Kidney tubule cell (primary cell): ENCODE measurements at regions not wholly inside any gene's neighbourhood (a gene's known extent, or its start where the extent isn't known, plus 50 kb on each side); places are given as distances from the start of the nearest gene placed in this dataset.

Experiments used
- DNase-seq: peaks from one replicate; pipeline ENCODE4 v3.0.0-alpha.2; 2018; ENCODE audit warnings: low spot score

DNA sequence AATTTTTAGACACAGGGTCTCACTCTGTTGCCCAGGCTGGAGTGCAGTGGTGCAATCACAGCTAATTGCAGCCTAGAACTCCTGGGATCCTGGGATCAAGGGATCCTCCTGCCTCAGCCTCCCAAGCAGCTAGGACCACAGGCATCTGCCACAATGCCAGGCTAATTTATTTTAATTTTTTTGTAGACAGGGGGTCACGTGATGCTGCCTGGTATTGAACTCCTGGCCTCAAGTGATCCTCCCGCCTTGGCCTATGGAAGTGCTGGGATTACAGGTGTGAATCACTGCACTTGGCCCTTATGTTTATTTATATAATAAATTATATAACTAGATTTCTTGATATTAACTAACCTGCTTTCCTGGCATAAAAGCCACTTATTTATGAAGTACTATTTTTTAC, 1081.7 kb upstream of the FANCL start:
- no peak for DNase-seq

DNA sequence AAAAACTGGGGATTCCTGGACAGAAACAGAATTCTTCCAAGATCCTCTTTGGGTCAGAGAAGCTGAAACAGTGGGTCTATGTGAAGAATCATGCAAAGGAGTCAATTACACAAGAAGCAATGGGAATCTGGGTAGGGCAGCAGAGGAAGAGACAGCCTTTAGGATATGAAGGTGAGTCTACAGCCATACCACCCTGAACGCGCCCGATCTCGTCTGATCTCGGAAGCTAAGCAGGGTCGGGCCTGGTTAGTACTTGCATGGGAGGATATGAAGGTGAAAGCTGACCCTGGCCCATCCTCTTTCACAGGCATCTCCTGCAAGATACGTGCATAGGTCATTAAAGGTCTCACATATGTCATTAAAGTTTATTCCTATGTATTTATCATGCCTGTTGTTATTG, 1080.9 kb upstream of the FANCL start:
- no peak for DNase-seq

DNA sequence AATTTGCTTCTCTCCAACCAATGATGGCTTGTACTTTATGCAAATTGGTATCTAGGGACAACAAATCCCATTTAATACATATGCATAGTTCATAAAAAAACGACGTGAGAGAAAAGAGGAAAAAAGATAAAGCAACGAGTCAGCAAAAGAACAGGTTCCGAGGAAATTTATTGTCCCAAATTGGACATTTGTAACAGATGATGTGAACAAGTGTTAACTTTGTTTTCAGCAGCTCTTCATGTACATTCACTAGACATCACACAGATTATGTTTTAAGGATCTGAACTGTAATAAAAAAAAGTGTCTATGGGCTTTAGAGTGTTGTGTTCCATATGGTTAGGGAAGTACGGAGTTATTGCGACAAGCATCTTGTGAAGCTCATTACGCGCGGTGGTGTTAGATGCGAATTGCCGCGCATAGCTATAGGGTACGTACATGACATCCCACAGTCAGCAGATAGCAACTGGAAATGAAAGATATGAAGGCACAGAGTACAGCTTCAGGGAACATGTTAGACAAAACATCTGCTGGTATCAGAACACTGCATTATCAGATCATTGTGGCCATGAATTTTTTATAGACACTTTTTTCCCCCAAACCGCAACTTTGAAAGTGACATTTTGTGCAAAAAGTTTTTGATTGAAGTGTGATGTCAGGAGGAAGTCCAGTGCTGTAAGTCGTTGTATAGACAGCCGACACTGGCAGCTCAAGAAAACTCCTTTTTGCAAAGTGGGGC, 1073.1 kb upstream of the FANCL start:
- no peak for DNase-seq

DNA sequence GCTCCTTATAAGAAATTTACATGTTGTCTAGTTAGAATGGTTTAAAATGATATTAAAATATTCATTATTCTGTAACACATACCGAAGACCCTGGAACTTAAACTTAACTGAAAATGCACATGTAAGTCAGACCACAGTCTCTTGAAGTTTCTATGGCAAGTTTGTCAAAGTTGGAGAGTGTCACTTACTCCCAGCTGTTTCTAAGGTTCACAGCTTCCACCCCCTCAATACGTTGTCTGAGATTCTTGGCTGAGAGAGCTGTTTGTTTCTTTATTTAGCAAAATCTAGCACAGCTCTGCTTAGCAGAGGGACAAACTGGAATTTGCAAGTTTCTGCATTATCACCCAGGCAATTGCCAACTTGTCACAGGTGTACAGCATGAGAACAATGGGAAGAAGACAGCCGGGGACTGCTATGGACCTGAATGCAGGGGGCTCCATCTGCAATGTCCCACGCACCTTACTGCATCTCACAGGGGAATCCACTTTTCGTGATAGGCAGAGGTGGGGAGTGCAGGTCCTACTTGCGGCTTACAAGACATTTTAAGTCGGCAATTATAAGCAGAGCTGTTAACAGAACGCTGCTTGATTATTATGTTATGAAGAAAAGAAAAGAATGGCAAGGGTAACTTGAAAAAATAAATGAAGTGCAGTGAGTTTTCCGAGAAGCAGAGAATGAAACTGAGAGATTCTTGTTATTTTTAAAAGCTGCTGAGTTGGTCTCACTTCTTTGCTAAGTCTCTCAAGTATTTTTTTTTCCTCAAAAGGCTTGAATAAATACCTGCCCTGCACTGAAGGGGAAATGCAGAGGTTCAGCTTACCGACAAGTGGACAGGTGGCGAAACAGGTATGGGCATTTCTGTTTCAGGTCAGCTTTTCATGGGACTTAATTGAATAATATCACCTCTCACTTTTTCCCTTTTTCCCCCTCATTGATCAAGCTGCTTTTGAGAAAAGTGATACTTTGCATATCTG, 1072.1 kb upstream of the FANCL start:
- no peak for DNase-seq

DNA sequence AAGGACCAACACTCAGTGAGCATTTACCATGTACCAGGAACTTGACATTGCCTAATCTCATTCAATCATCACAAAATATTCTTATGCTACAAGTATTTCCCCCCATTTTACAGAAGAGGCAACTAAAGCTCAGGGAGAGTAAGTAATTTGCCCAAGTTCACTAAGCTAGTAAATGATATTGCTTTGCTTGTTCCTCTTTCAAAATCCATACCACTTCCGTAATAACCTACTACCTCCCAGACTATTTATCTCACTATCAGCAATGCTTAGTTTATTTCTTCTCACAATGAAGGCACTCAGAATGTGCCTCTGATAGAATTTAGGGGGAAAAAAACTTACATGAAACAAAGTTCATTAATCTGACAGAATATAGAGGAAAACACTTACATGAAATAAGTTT, 1070.9 kb upstream of the FANCL start:
- DNase-seq = no peak

DNA sequence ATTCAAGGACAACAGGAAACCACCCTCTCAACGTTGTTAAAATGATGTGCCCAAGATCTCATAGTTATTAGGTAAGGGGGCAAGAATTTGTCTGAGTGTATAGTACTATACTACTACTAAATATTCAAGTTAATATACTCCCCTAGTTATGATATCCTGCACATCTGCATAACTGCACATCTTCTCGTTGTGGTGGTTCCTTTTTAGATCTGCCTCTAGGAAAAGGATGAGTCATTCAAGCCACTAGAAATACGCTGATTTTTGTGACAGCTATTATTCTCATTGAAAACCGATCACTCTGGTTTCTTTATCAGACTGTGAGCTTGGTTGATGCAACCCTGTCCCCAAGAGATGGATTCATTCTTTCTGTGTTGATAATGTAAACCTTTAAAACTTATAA, 1067.0 kb upstream of the FANCL start:
- DNase-seq = no peak

DNA sequence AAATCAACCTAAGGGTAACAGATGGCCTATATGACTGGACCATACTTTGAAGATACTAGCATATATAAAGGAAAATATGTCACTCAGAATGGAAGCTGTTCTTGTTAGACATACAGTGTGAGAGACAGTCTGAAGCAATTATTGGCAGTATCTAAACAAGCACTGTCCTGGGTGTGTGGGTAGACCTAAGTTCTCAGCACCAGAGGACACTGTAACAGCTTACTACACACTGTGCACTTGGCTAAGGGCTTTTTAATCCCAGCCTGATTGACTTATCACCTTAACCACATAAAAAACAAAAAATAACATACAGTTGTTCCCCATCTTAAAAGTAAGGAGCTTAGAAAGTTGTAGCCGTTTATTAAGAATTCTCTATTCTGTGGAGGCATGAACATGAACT, 1066.1 kb upstream of the FANCL start:
- DNase-seq = no peak

DNA sequence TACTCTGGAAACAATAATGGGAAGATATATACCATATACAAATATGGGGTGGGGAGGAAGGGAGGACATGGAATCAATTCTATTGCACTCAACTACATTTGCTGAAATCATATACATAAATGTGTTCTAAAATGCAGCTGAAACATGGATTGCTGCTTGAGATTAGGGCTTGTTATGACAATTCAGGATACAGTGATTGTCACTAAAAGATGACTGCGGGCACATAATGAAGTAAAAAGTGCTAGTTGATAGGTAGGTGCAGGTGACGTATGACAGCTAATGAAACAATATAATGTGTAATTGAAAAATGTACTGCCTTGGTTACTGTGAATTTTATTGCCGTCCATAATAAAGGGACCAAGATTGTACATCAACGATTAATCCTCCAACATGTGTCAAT, 1062.1 kb upstream of the FANCL start:
- no peak for DNase-seq

DNA sequence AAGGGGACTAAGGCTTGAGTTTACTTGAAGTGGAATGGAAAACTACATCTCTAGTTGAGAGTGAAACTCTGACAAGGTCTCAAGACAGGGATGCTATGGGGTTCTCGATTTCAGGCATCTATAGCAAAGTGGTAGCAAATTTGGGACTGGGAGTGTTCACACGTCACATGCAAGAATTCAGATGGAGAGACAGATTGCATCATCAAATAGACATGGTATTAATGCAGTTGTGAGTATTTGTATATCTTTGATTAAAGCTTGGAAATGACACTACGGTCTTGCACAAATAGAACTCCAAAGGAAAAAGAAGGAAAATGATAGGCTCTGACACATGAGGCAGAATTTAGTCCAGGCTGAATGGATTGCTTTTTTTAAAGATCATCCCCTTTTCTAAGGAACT, 1061.6 kb upstream of the FANCL start:
- no peak for DNase-seq

DNA sequence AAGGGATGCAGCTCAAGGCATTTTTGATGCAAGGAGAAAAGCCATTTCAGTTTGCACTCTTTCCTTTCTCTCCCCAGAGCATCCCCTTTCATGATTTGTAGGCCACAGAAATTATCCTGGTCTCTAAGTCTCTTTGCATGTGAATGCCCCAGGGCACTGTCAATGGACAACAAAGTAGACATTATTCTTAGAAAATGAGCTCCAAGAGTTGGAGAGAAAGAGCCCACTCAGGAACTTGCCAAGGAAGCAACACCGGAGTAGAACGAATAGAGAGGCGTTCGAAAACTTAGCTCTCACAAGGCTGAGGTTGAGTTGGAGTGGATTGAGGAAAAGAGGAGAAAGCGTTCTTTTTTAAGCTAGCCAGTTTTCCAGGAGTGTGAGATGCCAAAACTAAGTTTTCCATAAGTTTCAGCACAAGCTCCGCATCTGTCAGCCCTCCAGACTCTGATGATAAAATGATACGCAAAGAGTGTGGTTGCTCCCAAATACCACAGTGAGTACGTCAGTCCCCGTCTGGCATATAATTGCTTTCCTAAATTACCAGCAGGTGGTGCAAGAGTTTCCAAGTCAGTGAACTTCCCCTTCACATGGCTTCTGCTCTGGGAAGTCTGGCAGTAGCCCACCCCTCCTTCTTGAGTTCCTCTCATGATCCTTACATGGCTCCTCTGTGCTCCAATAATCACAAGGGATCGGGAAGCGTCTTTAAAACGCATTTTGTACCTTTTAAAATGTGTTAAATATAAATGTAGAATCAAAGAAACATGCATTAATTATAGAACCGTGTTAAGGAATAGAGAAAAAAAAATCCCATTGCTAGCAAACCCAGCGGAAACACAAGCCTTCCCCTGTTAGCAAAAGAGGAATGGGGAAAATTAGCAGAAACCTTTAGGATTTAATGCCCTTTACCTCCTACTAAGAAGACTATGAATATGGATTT, 1060.6 kb upstream of the FANCL start:
- DNase-seq = peak; percentile 79

DNA sequence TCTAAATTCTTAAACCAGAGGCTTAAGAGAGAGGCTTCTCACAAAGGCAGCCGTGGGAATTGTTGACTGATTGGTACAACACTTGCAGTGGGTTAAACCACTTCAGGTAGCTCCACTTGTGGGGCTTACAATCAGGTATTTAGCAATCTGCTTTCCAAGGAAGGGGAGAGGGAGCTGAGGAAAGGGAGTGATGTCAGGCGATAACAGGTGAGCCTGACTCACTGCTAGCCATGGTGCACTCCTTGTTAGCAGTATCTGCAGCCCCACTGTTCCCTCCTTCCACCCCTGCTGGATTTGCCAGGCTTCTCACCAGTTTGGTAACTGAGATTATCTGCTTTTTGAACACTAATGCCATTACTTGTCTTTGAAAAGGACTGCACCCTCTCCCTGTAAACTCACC, 1056.7 kb upstream of the FANCL start:
- DNase-seq = peak; percentile 11

DNA sequence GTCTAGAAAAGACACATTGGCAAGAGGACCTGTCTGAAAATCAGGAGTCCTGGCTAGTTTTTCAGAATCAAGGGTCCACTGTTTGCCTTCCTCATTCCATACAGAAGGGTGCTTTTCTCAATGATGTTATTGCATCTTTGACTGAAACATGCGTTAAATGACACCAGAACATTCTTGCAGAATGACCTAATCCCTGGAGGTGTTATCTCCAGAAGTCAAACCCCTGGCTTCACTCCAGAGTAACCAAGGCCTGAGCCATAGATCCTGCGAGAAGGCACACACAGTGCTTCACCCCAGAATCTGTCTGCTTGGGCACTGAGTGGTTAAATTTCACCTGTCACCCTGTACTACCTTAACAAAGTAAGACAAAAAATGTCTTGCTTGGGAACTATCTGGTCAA, 1055.2 kb upstream of the FANCL start:
- DNase-seq = peak; percentile 51

DNA sequence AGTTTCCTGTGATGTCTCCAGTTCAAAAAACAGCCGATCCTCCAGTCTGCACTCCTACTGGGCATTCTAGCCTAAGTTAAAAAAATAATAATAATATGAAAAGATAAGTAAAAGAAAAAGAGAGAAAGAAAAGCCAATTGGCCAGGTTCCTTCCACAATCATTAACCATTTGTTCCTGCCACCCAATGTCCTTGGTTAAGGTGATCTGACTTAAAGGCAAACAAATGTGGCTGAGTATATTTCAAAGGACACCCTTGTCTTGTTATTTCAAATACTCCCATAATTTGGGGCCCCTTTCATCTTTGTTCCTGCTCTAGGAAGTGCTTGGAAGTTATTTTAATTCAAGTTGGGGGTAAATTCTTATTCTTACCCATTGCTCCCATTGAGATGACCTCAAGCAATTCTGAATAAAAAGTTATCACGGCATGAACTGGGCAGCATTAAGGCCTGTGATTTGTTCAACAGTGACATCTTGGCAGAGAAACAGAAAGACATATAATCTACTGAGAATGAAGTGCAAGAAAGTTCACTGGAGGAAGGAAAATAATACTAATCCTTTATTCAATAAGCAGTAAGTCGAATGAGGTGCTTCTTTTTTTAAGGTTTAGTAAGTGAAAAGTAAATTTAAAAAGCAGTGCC, 1054.5 kb upstream of the FANCL start:
- DNase-seq = no peak

DNA sequence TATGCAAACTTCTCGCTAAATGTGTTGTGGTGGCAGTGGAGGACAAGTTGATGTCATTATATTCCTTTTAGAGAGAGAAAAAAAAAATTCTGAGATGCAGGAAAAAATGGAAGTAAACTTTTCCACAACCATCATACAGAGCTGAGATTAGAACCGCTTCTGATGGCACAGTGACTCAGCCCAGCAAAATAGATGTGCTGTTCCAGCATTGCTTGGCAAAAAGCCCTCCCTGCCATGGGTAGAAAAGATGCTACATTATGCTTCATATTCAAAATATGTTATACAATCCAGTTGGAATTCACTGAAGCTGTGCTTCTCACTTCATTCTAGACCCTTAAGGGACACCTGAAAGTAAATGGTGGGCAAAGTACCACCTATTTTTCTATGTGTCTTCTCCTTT, 1047.6 kb upstream of the FANCL start:
- DNase-seq = no peak

DNA sequence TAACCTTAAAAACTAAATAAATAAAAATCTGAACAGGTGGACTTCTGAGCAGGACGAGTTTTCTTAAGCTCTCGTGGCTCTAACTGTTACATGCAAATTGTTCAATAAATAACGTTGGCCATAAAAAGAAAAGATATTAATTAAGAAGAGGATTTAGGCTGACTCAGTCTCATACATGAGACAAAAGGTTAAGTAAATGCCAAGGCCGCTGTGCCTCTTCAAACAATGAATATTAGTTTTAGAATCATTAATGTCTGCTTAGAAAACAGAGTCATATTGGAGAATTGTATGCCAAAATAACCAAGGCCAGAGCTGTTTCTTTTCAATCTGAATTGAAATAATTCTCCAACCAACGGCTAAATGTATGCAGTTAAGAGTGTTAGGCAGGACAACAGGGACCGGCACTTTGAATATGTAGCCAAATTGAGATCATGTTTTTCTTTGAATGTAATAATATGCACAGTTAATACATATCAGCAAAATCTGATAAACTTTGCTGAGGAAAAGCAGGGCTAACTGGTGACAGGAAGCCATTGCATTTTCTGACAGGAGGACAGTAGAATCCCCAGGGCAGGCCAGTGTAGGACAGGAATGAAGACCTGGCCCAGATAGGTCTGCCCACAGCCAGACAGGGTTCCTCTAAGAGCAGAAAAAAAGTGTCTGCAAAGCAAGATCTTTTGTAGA, 1041.4 kb upstream of the FANCL start:
- DNase-seq = no peak

DNA sequence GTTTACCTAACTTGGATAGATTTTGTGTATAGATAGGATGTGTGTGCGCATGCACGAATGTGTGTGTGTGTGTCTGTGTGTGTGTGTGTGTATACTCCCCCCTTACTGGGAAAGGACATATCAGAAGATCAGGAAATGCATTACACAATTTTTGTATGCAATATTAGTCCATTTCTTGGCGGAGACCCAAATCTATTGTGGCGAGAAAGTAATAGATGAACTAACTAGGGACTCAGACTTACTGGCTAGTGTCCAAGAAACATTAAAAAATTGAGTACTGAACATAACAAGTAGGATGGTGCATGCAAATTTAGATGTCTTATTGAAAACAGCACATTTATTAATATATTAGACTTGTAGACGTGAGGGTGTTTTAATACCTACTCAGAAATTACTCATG, 1036.5 kb upstream of the FANCL start:
- DNase-seq = peak; percentile 39

DNA sequence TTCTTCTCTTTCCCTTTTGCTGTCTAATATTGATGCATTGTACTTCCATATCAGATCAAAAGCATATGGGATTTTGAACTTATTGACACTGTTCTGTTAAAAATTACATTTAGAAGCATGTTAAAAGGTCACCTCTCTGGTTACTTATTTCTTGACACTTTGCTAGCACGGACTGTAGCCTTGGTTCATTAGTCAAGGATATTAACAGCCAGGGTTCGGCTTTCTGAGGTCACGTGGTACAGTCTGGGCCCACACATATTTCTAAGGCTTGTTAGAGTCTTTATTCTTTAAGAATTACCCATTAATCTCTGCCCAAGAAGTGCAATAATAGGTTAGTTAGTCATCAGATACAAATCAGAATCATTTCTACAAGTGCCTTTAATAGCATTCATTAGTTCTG, 1035.8 kb upstream of the FANCL start:
- peak; percentile 65 for DNase-seq

DNA sequence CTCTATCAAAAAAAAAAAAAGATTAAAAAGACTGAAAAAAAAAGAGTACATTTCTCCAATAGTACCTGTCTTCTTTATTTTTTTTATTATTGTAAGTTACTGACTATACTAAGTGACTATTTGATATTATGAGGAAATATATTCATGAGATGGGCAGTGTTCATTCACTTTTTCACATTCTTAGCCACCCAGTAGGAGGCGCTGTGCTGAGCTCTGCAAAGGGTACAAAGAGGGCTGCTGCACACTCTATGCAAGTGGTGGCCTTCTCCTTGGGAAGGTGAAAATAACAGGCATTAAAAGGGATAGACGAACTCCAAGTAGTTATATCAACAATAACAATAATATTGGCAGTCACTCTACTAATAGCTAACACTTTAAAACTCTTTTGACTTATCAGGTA, 1034.9 kb upstream of the FANCL start:
- DNase-seq = no peak

DNA sequence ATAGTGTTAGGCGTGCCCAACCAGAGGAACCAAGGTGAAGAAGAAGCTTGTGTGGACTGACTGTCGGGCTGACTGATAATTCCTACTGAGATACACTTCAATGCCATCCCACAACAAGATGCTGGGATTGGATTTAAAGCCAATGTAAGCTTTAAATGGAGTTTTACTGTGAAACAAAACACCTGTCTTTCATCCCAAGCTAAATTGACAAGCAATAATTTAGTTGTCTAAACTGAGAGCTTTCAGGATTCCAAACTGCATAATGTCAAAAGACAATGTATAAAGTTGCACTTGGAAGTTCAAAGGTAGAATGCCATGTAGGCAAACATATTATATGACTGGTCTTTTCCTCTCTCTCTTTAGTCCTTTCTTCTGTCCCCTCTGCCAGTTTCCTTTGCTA, 1025.3 kb upstream of the FANCL start:
- no peak for DNase-seq

DNA sequence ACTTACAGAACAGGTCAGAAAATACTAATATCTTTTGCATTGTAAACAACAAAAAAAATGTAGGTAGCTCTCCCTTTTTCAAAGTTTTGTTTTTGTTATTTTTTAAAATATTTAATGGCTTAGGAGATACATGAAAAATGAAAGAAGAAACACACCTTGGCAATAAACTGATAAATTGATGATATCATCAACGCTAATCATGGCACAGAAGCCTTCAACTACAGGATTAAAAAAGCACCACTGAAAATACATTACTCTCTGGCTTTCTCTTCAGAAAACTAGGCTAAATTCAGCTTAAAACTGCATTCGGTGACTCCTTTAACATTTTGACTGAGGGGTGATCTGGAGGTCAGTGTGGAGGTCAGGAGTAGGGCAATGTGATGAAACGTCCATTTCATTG, 1018.8 kb upstream of the FANCL start:
- DNase-seq = no peak

DNA sequence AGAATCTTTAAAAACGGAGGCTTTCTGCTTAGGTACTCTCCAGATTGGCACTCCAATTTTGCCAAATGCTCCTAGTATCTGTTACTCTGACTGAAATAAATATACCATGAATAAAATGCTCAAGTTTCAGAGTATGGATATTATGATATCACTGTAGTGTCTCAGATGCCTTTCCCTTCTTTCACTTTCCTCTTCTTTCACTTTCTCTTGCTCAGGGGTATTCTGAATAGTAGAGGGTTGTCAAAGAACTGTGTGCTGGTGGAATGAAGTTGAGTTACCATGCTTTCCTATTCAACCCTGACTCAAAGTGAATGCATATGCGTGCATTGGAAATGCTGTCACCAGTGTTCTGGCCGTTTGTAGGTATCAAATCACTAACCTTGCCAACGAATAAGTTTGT, 1015.2 kb upstream of the FANCL start:
- no peak for DNase-seq
